Activated CD8-positive, alpha-beta memory T cell treated with anti-CD3 and anti-CD28 coated beads, Interleukin-2, amount 50 U/mL, for 48 hours (primary cell): ENCODE measurements at regions not wholly inside any gene's neighbourhood (a gene's known extent, or its start where the extent isn't known, plus 50 kb on each side); places are given as distances from the start of the nearest gene placed in this dataset.

Source experiments
- DNase-seq: peaks from one replicate; pipeline ENCODE4 v3.0.0-alpha.2; 2020

GRCh38 chr1:39109644-39110043 lies 83.5 kb downstream of the NDUFS5 start:
- DNase-seq: no peak

GRCh38 chr1:39110325-39110851 lies 84.2 kb downstream of the NDUFS5 start:
- no peak for DNase-seq

GRCh38 chr1:39110882-39111281 lies 84.7 kb downstream of the NDUFS5 start:
- DNase-seq: no peak

GRCh38 chr1:39113109-39113743 lies 87.1 kb downstream of the NDUFS5 start:
- no peak for DNase-seq

GRCh38 chr1:39115271-39116110 lies 89.0 kb upstream of the MACF1 start:
- DNase-seq: no peak

GRCh38 chr1:39116116-39116607 lies 88.3 kb upstream of the MACF1 start:
- no peak for DNase-seq

GRCh38 chr1:39116860-39117728 lies 87.4 kb upstream of the MACF1 start:
- DNase-seq: no peak

- DNase-seq: no peak
Measured at GRCh38 chr1:39117899-39118450, 86.5 kb upstream of the MACF1 start.

- no peak for DNase-seq
Measured at GRCh38 chr1:39122056-39122455, 82.4 kb upstream of the MACF1 start.

- DNase-seq: no peak
Measured at GRCh38 chr1:39124282-39124681, 80.2 kb upstream of the MACF1 start.

GRCh38 chr1:39127513-39127912 lies 77.0 kb upstream of the MACF1 start:
- no peak for DNase-seq

GRCh38 chr1:39128126-39128525 lies 76.4 kb upstream of the MACF1 start:
- no peak for DNase-seq

- no peak for DNase-seq
Measured at GRCh38 chr1:39128959-39129358, 75.5 kb upstream of the MACF1 start.

GRCh38 chr1:39129514-39129913 lies 75.0 kb upstream of the MACF1 start:
- DNase-seq: no peak

- DNase-seq: no peak
Measured at GRCh38 chr1:39130325-39130724, 74.2 kb upstream of the MACF1 start.

GRCh38 chr1:39131940-39132339 lies 72.6 kb upstream of the MACF1 start:
- no peak for DNase-seq

GRCh38 chr1:39132505-39133339 lies 71.8 kb upstream of the MACF1 start:
- no peak for DNase-seq

GRCh38 chr1:39133340-39133684 lies 71.2 kb upstream of the MACF1 start:
- DNase-seq: no peak

GRCh38 chr1:39134768-39135333 lies 69.6 kb upstream of the MACF1 start:
- DNase-seq: no peak

- DNase-seq: no peak
Measured at GRCh38 chr1:39136638-39137037, 67.9 kb upstream of the MACF1 start.

- DNase-seq: no peak
Measured at GRCh38 chr1:39139723-39140360, 64.7 kb upstream of the MACF1 start.
